Mucosa of descending colon (tissue), 3 donors: ENCODE measurements at regions not wholly inside any gene's neighbourhood (a gene's known extent, or its start where the extent isn't known, plus 50 kb on each side); places are given as distances from the start of the nearest gene placed in this dataset.
A peak's percentile ranks its signal among the peaks of the same experiment; 100 is the strongest.

Source experiments
- ATAC-seq: fragments of 200-7000 bp; cut with Tn5 transposase; one replicate; pipeline ENCODE4 v1.9.1; 2020; ENCODE audit warnings: mild to moderate bottlenecking, moderate library complexity
- DNase-seq, 3 donors: peaks; one replicate each; pipeline ENCODE4 v3.0.0-alpha.2; 2020
- H3K36me3 ChIP-seq: fragments of 200-600 bp; one replicate; pipeline ENCODE4 v1.8.0; 2021; ENCODE audit warnings: low read depth, mild to moderate bottlenecking
- H3K4me1 ChIP-seq: fragments of 200-600 bp; one replicate; pipeline ENCODE4 v1.8.0; 2021; ENCODE audit warnings: low read depth, mild to moderate bottlenecking
- H3K4me3 ChIP-seq: fragments of 200-600 bp; one replicate; pipeline ENCODE4 v1.8.0; 2021; ENCODE audit warnings: mild to moderate bottlenecking
- H3K9me3 ChIP-seq: fragments of 200-600 bp; one replicate; pipeline ENCODE4 v1.8.0; 2021; ENCODE audit warnings: mild to moderate bottlenecking
- CTCF ChIP-seq: fragments of 200-600 bp; IDR thresholded peaks from one replicate; pipeline ENCODE4 v1.8.0; 2022; ENCODE audit warnings: antibody characterized with exemption, mild to moderate bottlenecking
- intact Hi-C, 2 donors: fragments of 100-400 bp; cut with DNase I in 1 of 2; cut with micrococcal nuclease in 1 of 2; formaldehyde crosslinking; loops; one replicate each; pipeline versions ENCODE4 v1.11.0 to v1.11.1; 2022; cut with DNase I, micrococcal nuclease
- donor health status: DM: no; HTN: no; CAD: no; lungs with moderate emphysema.
- donor health status: DM: no; HTN: no; CAD: no.
- donor health status: DM: no; HTN: yes; CAD: no.

GRCh38 chr22:48142388-48142787 lies 1379.9 kb downstream of the TBC1D22A start:
- no peak for TF ChIP-seq CTCF
- Histone ChIP-seq H3K36me3 (no peaks in the 10 kb centered on the region), H3K9me3 (no peaks in the 10 kb centered on the region), H3K4me3 (no peak overlapping the region), H3K4me1 (peaks cover 12% of the 10 kb centered on the region)
- no peak for DNase-seq
- ATAC-seq = no peak
- intact Hi-C loops = no loop called here

GRCh38 chr22:48141301-48141700 lies 1378.9 kb downstream of the TBC1D22A start:
- H3K36me3 ChIP-seq = no peaks in the 10 kb centered on the region
- no peak for TF ChIP-seq CTCF
- no peak overlapping the region for H3K4me3 ChIP-seq
- intact Hi-C loops = no loop called here
- no peaks in the 10 kb centered on the region for H3K9me3 ChIP-seq
- no peak for DNase-seq
- peaks cover 12% of the 10 kb centered on the region for H3K4me1 ChIP-seq
- no peak for ATAC-seq

GRCh38 chr22:48140261-48140813 lies 1377.9 kb downstream of the TBC1D22A start:
- Histone ChIP-seq H3K9me3 (no peaks in the 10 kb centered on the region), H3K4me3 (no peak overlapping the region), H3K36me3 (no peaks in the 10 kb centered on the region), H3K4me1 (peaks cover 12% of the 10 kb centered on the region)
- intact Hi-C loops = no loop called here
- no peak for TF ChIP-seq CTCF
- ATAC-seq (no peak), DNase-seq (no peak)

GRCh38 chr22:48139776-48140175 lies 1377.3 kb downstream of the TBC1D22A start:
- intact Hi-C loops = no loop called here
- DNase-seq (no peak), ATAC-seq (no peak)
- Histone ChIP-seq H3K4me1 (peaks cover 12% of the 10 kb centered on the region), H3K36me3 (no peaks in the 10 kb centered on the region), H3K9me3 (no peaks in the 10 kb centered on the region), H3K4me3 (no peak overlapping the region)
- no peak for TF ChIP-seq CTCF

GRCh38 chr22:48138855-48139254 lies 1376.4 kb downstream of the TBC1D22A start:
- peaks cover 12% of the 10 kb centered on the region for H3K4me1 ChIP-seq
- intact Hi-C loops = no loop called here
- ATAC-seq (no peak), DNase-seq (no peak)
- no peak overlapping the region for H3K4me3 ChIP-seq
- H3K9me3 ChIP-seq = no peaks in the 10 kb centered on the region
- H3K36me3 ChIP-seq = no peaks in the 10 kb centered on the region
- no peak for TF ChIP-seq CTCF

- Histone ChIP-seq H3K36me3 (no peaks in the 10 kb centered on the region), H3K4me3 (no peak overlapping the region), H3K9me3 (no peaks in the 10 kb centered on the region), H3K4me1 (peaks cover 12% of the 10 kb centered on the region)
- DNase-seq (no peak), ATAC-seq (peak; percentile 43)
- intact Hi-C loops = no loop called here
- TF ChIP-seq CTCF = no peak
Observed at GRCh38 chr22:48138427-48138826, 1376.0 kb downstream of the TBC1D22A start.
